NCI-H2196 treated with DMSO at 0.1 percent for 48 hours (cell line): ENCODE measurements at regions not wholly inside any gene's neighbourhood (a gene's known extent, or its start where the extent isn't known, plus 50 kb on each side); places are given as distances from the start of the nearest gene placed in this dataset.

Experiments used
- DNase-seq: peaks from one replicate; lab custom pipeline; 2025; ENCODE audit not compliant: unreplicated experiment; lab: John Stamatoyannopoulos, UW

- DNase-seq, result no peak
These were observed 57.8 kb upstream of the PLAC8 start for GRCh38 chr4:83172371-83172770.

- no peak for DNase-seq
These were observed 57.0 kb upstream of the PLAC8 start for GRCh38 chr4:83171436-83172039.

- DNase-seq, result no peak
These were observed 56.4 kb upstream of the PLAC8 start for GRCh38 chr4:83170952-83171399.
